ENCODE measurements at regions not wholly inside any gene's neighbourhood (a gene's known extent, or its start where the extent isn't known, plus 50 kb on each side); places are given as distances from the start of the nearest gene placed in this dataset.

DNA sequence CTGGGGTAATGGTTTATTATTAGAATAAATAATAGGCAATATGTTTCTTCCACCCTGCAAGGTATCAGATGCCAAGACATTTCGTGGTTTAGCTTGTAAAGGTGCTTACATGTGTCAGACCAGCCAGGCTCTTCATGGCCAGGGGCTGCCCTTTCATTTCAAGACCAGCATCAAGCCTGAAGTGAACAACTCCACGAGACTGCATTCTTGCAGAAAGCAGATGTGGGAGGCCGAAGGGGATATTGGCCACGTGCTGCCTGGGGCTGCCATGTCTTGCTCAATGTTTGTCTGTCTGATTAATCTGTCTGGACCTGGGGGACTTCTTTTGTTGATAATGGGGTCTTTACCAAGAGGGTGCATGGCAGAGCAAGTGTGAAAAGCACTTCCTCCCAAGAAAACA, 294.2 kb upstream of the RBFOX1 start:
- Histone ChIP-seq H3K9me3 (ENCODE audit: low read length) (peaks cover 17% of the 10 kb centered on the region; the same call in 1 of the 2 replicates), H3K4me3 (replicated peaks in 1 of 3; ENCODE audit: insufficient read depth in 1 of 3, low read depth in 2 of 3, low read length in 3 of 3) (no peak overlapping the region), H2AFZ (ENCODE audit: low read length) (no peak overlapping the region), H3K27me3 (ENCODE audit: control insufficient read depth in 1 of 2, insufficient read depth in 2 of 2, low read length in 2 of 2) (no peaks in the 10 kb centered on the region), H3K4me1 (ENCODE audit: insufficient read depth, low read length) (peaks cover 6% of the 10 kb centered on the region), H4K20me1 (ENCODE audit: insufficient read depth, low read length) (no peaks in the 10 kb centered on the region), H3K27ac (ENCODE audit: extremely low read length, insufficient read depth, low read length) (no peak overlapping the region), H3K4me2 (ENCODE audit: low read depth, low read length) (no peak overlapping the region), H3K9ac (ENCODE audit: insufficient read depth, low read depth, low read length) (no peak overlapping the region), H3K79me2 (ENCODE audit: insufficient read depth, low read length) (no peaks in the 10 kb centered on the region), H3K36me3 (replicated peaks in 1 of 2; ENCODE audit: control insufficient read depth in 1 of 2, insufficient read depth in 2 of 2, low read length in 2 of 2) (no peaks in the 10 kb centered on the region)
- in situ Hi-C loops (cut with HindIII; ENCODE audit: extremely low pct_ligation_motif_present, low pct_unique_long_range_greater_than_20kb) (no loop called here), intact Hi-C loops (cut with micrococcal nuclease; ENCODE audit: unreplicated experiment) (no loop called here)
- TF ChIP-seq TEAD2 (CRISPR knock-in tag; IDR thresholded peaks at IDR 0.05) (no peak), EED (CRISPR knock-in tag; IDR thresholded peaks at IDR 0.05) (no peak), IRF2 (CRISPR knock-in tag; IDR thresholded peaks at IDR 0.05) (no peak), ZNF234 (CRISPR knock-in tag; conservative IDR thresholded peaks at IDR 0.05) (no peak)
- TF ChIP-seq, protein P1, sequence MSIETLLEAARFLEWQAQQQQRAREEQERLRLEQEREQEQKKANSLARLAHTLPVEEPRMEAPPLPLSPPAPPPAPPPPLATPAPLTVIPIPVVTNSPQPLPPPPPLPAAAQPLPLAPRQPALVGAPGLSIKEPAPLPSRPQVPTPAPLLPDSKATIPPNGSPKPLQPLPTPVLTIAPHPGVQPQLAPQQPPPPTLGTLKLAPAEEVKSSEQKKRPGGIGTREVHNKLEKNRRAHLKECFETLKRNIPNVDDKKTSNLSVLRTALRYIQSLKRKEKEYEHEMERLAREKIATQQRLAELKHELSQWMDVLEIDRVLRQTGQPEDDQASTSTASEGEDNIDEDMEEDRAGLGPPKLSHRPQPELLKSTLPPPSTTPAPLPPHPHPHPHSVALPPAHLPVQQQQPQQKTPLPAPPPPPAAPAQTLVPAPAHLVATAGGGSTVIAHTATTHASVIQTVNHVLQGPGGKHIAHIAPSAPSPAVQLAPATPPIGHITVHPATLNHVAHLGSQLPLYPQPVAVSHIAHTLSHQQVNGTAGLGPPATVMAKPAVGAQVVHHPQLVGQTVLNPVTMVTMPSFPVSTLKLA (IDR thresholded peaks at IDR 0.05): 0 out of 2 replicates have a peak, but pooled peaks have one; percentile 9
- TF ChIP-seq, protein P2, sequence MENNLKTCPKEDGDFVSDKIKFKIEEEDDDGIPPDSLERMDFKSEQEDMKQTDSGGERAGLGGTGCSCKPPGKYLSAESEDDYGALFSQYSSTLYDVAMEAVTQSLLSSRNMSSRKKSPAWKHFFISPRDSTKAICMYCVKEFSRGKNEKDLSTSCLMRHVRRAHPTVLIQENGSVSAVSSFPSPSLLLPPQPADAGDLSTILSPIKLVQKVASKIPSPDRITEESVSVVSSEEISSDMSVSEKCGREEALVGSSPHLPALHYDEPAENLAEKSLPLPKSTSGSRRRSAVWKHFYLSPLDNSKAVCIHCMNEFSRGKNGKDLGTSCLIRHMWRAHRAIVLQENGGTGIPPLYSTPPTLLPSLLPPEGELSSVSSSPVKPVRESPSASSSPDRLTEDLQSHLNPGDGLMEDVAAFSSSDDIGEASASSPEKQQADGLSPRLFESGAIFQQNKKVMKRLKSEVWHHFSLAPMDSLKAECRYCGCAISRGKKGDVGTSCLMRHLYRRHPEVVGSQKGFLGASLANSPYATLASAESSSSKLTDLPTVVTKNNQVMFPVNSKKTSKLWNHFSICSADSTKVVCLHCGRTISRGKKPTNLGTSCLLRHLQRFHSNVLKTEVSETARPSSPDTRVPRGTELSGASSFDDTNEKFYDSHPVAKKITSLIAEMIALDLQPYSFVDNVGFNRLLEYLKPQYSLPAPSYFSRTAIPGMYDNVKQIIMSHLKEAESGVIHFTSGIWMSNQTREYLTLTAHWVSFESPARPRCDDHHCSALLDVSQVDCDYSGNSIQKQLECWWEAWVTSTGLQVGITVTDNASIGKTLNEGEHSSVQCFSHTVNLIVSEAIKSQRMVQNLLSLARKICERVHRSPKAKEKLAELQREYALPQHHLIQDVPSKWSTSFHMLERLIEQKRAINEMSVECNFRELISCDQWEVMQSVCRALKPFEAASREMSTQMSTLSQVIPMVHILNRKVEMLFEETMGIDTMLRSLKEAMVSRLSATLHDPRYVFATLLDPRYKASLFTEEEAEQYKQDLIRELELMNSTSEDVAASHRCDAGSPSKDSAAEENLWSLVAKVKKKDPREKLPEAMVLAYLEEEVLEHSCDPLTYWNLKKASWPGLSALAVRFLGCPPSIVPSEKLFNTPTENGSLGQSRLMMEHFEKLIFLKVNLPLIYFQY (CRISPR knock-in tag; IDR thresholded peaks at IDR 0.05; ENCODE audit: borderline replicate concordance): no peak
- TF ChIP-seq, protein P3, sequence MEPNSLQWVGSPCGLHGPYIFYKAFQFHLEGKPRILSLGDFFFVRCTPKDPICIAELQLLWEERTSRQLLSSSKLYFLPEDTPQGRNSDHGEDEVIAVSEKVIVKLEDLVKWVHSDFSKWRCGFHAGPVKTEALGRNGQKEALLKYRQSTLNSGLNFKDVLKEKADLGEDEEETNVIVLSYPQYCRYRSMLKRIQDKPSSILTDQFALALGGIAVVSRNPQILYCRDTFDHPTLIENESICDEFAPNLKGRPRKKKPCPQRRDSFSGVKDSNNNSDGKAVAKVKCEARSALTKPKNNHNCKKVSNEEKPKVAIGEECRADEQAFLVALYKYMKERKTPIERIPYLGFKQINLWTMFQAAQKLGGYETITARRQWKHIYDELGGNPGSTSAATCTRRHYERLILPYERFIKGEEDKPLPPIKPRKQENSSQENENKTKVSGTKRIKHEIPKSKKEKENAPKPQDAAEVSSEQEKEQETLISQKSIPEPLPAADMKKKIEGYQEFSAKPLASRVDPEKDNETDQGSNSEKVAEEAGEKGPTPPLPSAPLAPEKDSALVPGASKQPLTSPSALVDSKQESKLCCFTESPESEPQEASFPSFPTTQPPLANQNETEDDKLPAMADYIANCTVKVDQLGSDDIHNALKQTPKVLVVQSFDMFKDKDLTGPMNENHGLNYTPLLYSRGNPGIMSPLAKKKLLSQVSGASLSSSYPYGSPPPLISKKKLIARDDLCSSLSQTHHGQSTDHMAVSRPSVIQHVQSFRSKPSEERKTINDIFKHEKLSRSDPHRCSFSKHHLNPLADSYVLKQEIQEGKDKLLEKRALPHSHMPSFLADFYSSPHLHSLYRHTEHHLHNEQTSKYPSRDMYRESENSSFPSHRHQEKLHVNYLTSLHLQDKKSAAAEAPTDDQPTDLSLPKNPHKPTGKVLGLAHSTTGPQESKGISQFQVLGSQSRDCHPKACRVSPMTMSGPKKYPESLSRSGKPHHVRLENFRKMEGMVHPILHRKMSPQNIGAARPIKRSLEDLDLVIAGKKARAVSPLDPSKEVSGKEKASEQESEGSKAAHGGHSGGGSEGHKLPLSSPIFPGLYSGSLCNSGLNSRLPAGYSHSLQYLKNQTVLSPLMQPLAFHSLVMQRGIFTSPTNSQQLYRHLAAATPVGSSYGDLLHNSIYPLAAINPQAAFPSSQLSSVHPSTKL (CRISPR knock-in tag; IDR thresholded peaks at IDR 0.05): no peak
- ATAC-seq (no peak), FAIRE-seq (no peak), DNase-seq (ENCODE audit: low spot score) (no peak)
- POLR2A ChIA-PET: no interaction called here
- no TSS peak for BruUV-seq (replicated peaks)
- CTCF ChIA-PET (ENCODE audit: low intra/inter-chr PET ratio, low total read pairs): no interaction called here
- WGBS (ENCODE audit: low lambda C conversion rate): 4% methylated on average over 4 of the region's 4 CpGs

All from HepG2 (cell line).